Psoas muscle (tissue), 7 donors: ENCODE measurements at regions not wholly inside any gene's neighbourhood (a gene's known extent, or its start where the extent isn't known, plus 50 kb on each side); places are given as distances from the start of the nearest gene placed in this dataset.
"Not testable (repeated sequence)": the region's sequence is repeated elsewhere in the genome, so short reads cannot be mapped to it uniquely, and the experiment has no call there.

Experiments
- ATAC-seq, 4 donors: fragments of 200-7000 bp; cut with Tn5 transposase; one replicate each; pipeline ENCODE4 v1.9.1; 2020; ENCODE audit warnings: moderate library complexity in 3 of 4, mild to moderate bottlenecking in 2 of 4
- DNase-seq, 2 donors: peaks; one replicate each; pipeline ENCODE4 v3.0.0-alpha.2; 2020
- H3K27ac ChIP-seq: fragments of 200-600 bp; one replicate; pipeline ENCODE4 v1.8.0; 2022
- H3K27me3 ChIP-seq, 3 donors: fragments of 200-600 bp in 1 of 3; one replicate each; pipeline versions ENCODE4 v1.6.1 to v1.8.0; 2013 to 2022; ENCODE audit warnings: low read length in 2 of 3, mild to moderate bottlenecking in 2 of 3, moderate library complexity in 1 of 3; ENCODE audit not compliant: insufficient read depth in 3 of 3
- H3K36me3 ChIP-seq, 2 donors: fragments of 200-600 bp in 1 of 2; one replicate each; pipeline versions ENCODE4 v1.6.1 to v1.8.0; 2013 to 2022; ENCODE audit warnings: low read depth in 1 of 2, mild to moderate bottlenecking in 1 of 2, moderate library complexity in 1 of 2; ENCODE audit not compliant: insufficient read depth in 1 of 2
- H3K4me1 ChIP-seq: fragments of 200-600 bp; one replicate; pipeline ENCODE4 v1.8.0; 2022
- H3K4me3 ChIP-seq: fragments of 200-600 bp; one replicate; pipeline ENCODE4 v1.8.0; 2022; ENCODE audit warnings: mild to moderate bottlenecking
- H3K9me3 ChIP-seq: fragments of 200-600 bp; one replicate; pipeline ENCODE4 v1.8.0; 2022
- WGBS, 3 donors: extraction: QIAGEN DNeasy Blood & Tissue Kit; methylation state at CpG; one replicate each; pipeline versions ENCODE4 v1.1.6 to v1.1.7; 2013; 5-methylcytosine and 5-hydroxymethylcytosine counted together
- intact Hi-C, 2 donors: fragments of 100-400 bp; cut with DNase I; formaldehyde crosslinking; loops; one replicate each; pipeline versions ENCODE4 v1.11.0 to v1.14.2; 2022
- TF ChIP-seq, protein P1 (sequence below): fragments of 200-600 bp; IDR thresholded peaks from one replicate; pipeline ENCODE4 v1.8.0; 2022; ENCODE audit warnings: antibody characterized with exemption
- donor health status: healthy with polysubstance abuse.
- donor health status: DM: no; HTN: no; CAD: no; lungs with moderate emphysema.
- donor health status: Bipolar disorder and iron deficiency.
- donor health status: healthy.
- donor health status: DM: yes; HTN: yes; CAD: no.
- donor health status: DM: no; HTN: no; CAD: no.
- donor health status: DM: yes; HTN: yes; CAD: no.

DNA sequence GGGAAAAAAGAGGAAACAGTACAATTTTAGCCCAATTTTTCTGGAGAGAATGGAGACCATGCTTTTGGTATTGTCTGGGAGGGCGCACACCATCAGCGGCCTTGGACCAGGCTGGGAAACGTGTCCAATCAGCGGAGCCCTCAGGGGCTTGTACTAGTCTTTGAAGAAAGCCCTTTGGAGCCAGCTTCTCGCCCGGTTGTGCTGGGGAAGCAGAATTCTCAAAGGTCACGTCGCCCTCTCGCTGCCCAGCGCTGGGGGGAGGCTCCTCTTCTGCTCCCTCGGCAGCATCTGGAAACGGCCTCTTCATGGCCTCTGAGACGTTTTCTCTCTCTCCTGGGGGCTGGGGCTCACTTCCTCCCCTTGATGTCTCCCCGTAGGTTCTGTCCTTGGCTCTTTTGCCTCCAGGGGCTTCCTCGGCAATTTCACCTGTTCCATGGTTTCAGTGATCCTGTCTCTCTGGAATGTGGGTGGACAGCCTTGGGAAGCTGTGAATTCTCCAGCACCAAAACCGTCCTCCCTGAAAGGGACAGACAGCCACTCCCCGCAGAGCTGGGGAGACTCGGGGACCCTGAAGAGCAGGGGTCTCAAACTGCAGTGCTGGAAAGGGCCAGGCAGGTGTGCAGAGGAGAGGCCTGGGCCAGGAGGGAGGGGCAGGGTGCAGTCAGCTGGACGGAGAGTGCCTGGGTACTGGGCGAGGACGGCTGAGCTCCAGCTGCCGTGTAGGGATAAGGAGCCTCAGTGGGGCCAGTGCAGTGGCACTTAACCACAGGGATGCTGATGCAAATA lies 80.2 kb downstream of the RPS6KA4 start:
- no peaks in the 10 kb centered on the region for H3K4me1 ChIP-seq
- ATAC-seq = no peak
- no peaks in the 10 kb centered on the region for H3K36me3 ChIP-seq
- WGBS, 3 donors = 38 to 43% (median 40%) methylated on average over 22 of the region's 22 CpGs
- DNase-seq = no peak
- H3K4me3 ChIP-seq = no peak overlapping the region
- intact Hi-C loops = no loop called here
- H3K27me3 ChIP-seq = peaks cover 0 to 13% (median 3%) of the 10 kb centered on the region in 3 donors
- TF ChIP-seq, protein P1, sequence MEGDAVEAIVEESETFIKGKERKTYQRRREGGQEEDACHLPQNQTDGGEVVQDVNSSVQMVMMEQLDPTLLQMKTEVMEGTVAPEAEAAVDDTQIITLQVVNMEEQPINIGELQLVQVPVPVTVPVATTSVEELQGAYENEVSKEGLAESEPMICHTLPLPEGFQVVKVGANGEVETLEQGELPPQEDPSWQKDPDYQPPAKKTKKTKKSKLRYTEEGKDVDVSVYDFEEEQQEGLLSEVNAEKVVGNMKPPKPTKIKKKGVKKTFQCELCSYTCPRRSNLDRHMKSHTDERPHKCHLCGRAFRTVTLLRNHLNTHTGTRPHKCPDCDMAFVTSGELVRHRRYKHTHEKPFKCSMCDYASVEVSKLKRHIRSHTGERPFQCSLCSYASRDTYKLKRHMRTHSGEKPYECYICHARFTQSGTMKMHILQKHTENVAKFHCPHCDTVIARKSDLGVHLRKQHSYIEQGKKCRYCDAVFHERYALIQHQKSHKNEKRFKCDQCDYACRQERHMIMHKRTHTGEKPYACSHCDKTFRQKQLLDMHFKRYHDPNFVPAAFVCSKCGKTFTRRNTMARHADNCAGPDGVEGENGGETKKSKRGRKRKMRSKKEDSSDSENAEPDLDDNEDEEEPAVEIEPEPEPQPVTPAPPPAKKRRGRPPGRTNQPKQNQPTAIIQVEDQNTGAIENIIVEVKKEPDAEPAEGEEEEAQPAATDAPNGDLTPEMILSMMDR = no peak
- H3K27ac ChIP-seq = no peak overlapping the region
- no peaks in the 10 kb centered on the region for H3K9me3 ChIP-seq

DNA sequence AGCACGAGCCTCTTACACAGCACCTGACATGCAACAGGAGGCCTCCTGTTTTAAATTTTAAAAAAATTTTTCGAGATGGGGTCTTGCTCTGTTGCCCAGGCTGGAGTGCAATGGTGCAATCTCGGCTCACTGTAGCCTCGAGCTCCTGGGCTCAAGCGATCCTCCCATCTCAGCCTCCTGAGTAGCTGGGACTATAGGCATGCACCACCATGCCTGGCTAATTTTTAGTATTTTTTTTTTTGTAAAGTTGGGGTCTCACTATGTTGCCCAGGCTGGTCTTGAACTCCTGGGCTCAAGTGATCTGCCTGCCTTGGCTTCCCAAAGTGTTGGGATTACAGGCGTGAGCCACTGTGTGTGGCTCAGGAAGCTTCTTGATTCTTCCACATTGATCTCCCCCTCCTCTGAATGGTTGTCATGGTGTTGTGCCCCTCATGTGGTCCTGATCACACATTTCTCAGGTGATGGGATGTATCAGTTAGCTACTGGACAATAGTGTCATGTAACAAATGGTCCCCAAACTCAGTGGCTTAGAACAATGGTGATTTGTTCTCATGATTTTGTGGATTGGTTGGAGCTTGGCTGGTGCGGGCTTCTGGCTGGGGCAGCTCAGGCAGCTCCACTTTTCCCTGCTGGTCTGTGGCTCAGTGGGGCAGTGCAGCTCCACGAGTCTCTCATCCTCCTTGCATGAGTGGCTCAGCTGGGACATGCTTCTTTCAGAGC lies 81.0 kb downstream of the RPS6KA4 start:
- H3K27me3 ChIP-seq = peaks cover 0 to 13% (median 3%) of the 10 kb centered on the region in 3 donors
- intact Hi-C loops = loop anchor here in 1 of 2 donors (10.0 kb wide), 1 partner anchor 285 kb away; the partner anchor contains the start of gene NRXN2

DNA sequence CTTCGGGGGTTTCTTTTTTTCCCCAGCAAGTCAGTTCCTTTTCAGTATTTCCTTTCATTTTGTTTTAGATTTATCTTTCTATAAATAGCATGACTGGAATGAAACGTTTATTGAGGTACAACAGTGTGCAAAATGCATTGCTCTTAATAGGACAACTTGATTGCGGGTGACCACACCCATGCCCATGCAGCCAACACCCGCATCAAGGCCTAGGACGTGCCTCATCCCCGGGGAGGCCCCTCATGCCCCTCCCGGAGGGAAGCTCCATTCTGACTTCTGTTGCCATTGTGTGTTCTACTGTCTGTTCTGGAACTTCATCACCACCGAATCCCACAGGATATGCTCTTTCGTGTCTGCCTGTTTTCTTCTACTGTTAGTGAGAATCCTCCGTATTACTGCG lies 82.2 kb downstream of the RPS6KA4 start:
- peaks cover 0 to 13% (median 3%) of the 10 kb centered on the region in 3 donors for H3K27me3 ChIP-seq
- WGBS, 3 donors = 61 to 66% (median 61%) methylated on average over 11 of the region's 11 CpGs

More for the DNA sequence above, 81.0 kb downstream of the RPS6KA4 start:
- H3K27ac ChIP-seq, H3K9me3 ChIP-seq, DNase-seq, H3K4me3 ChIP-seq, H3K36me3 ChIP-seq, H3K4me1 ChIP-seq, ATAC-seq: not testable (repeated sequence)
- WGBS, 3 donors = 87 to 91% (median 90%) methylated on average over 8 of the region's 8 CpGs

DNA sequence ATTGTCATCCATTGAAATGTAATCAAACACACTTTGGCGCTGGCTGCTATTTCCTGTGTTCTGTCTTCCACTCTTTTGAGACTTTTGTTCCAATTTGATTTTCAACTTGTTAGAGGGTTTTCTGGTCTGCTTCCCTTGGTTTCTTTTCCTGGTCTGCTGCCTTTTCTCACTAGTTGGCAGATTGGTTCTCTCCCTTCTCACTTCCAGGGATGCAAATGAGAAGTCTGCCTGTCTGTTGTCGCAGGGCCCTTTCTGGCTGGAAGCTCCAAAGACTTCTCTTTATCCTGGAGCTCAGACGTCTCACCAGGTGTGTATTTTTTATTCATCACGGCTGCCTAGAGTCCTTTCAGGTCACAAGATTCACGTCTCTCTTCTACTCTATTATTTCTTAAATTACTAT lies 84.0 kb downstream of the RPS6KA4 start:
- Histone ChIP-seq H3K27ac (no peak overlapping the region), H3K36me3 (no peaks in the 10 kb centered on the region), H3K4me3 (no peak overlapping the region), H3K4me1 (peaks cover 3% of the 10 kb centered on the region), H3K9me3 (no peaks in the 10 kb centered on the region), H3K27me3 (peaks cover 0 to 8% (median 0%) of the 10 kb centered on the region in 3 donors)
- no peak for ATAC-seq
- TF ChIP-seq, protein P1 = no peak
- DNase-seq = no peak
- intact Hi-C loops = loop anchor here in 1 of 2 donors (10.0 kb wide), 1 partner anchor 282 kb away; the partner anchor contains the start of gene NRXN2
- WGBS, 3 donors = 86 to 89% (median 87%) methylated on average over 5 of the region's 5 CpGs

More for the DNA sequence above, 82.2 kb downstream of the RPS6KA4 start:
- no peak overlapping the region for H3K27ac ChIP-seq
- TF ChIP-seq, protein P1 = no peak
- H3K9me3 ChIP-seq = no peaks in the 10 kb centered on the region
- no peaks in the 10 kb centered on the region for H3K4me1 ChIP-seq
- ATAC-seq = no peak
- intact Hi-C loops = loop anchor here in 1 of 2 donors (10.0 kb wide), 1 partner anchor 284 kb away; the partner anchor contains the start of gene NRXN2
- H3K36me3 ChIP-seq = no peaks in the 10 kb centered on the region
- H3K4me3 ChIP-seq = no peak overlapping the region
- no peak for DNase-seq
